SH-SY5Y (cell line): ENCODE measurements at regions not wholly inside any gene's neighbourhood (a gene's known extent, or its start where the extent isn't known, plus 50 kb on each side); places are given as distances from the start of the nearest gene placed in this dataset.

Experiments used
- GATA2 ChIP-seq: IDR thresholded peaks from 2 replicates; pipeline ENCODE4 v1.6.1; 2011; ENCODE audit warnings: mild to moderate bottlenecking, low read depth, low read length
- GATA3 ChIP-seq: IDR thresholded peaks from 2 replicates; pipeline ENCODE4 v1.6.1; 2011; ENCODE audit warnings: low read depth, mild to moderate bottlenecking, low read length, moderate library complexity

GRCh38 chr20:40843251-40843650 is 154.2 kb upstream of the MAFB start:
- TF ChIP-seq GATA2 (no peak), GATA3 (no peak)

- TF ChIP-seq GATA2 (no peak), GATA3 (no peak)
Observed at GRCh38 chr20:40844332-40844731, 155.3 kb upstream of the MAFB start.

GRCh38 chr20:40848096-40848495 is 159.1 kb upstream of the MAFB start:
- TF ChIP-seq GATA2 (no peak), GATA3 (no peak)

GRCh38 chr20:40848526-40848925 is 159.5 kb upstream of the MAFB start:
- TF ChIP-seq GATA2 (no peak), GATA3 (no peak)

- no peak for TF ChIP-seq GATA3
- TF ChIP-seq GATA2 = no peak
Observed at GRCh38 chr20:40849456-40849855, 160.4 kb upstream of the MAFB start.

- no peak for TF ChIP-seq GATA3
- no peak for TF ChIP-seq GATA2
Observed at GRCh38 chr20:40851051-40851450, 162.0 kb upstream of the MAFB start.

- TF ChIP-seq GATA3 (no peak), GATA2 (no peak)
Observed at GRCh38 chr20:40855269-40855668, 166.2 kb upstream of the MAFB start.

GRCh38 chr20:40856653-40857052 is 167.6 kb upstream of the MAFB start:
- no peak for TF ChIP-seq GATA2
- no peak for TF ChIP-seq GATA3

- TF ChIP-seq GATA3 = no peak
Observed at GRCh38 chr20:40860487-40860902, 168.1 kb upstream of the TOP1 start.

GRCh38 chr20:40861427-40862008 is 167.1 kb upstream of the TOP1 start:
- TF ChIP-seq GATA2 (no peak), GATA3 (no peak)

- TF ChIP-seq GATA2 (no peak), GATA3 (no peak)
Observed at GRCh38 chr20:40863355-40863919, 165.2 kb upstream of the TOP1 start.

- no peak for TF ChIP-seq GATA2
- TF ChIP-seq GATA3 = no peak
Observed at GRCh38 chr20:40864470-40864869, 164.2 kb upstream of the TOP1 start.

- TF ChIP-seq GATA3 (no peak), GATA2 (no peak)
Observed at GRCh38 chr20:40865095-40865494, 163.5 kb upstream of the TOP1 start.

GRCh38 chr20:40866056-40866455 is 162.6 kb upstream of the TOP1 start:
- TF ChIP-seq GATA2 (no peak), GATA3 (no peak)

GRCh38 chr20:40868551-40869217 is 159.9 kb upstream of the TOP1 start:
- TF ChIP-seq GATA2 = no peak
- no peak for TF ChIP-seq GATA3
